Activated CD8-positive, alpha-beta T cell treated with anti-CD3 and anti-CD28 coated beads for 36 hours (primary cell): ENCODE measurements at regions not wholly inside any gene's neighbourhood (a gene's known extent, or its start where the extent isn't known, plus 50 kb on each side); places are given as distances from the start of the nearest gene placed in this dataset.

Source experiments
- ATAC-seq: fragments of 200-7000 bp; cut with Tn5 transposase; one replicate; pipeline ENCODE4 v1.10.0; 2021; ENCODE audit warnings: mild to moderate bottlenecking, moderate library complexity
- CTCF ChIA-PET: fragments of 350-600 bp; sonication (Branson Sonifier 250); formaldehyde crosslinking; loops from one replicate; lab custom pipeline; 2021; ENCODE audit warnings: antibody characterized with exemption; lab: Charles Lee
- POLR2A ChIA-PET: fragments of 350-600 bp; sonication (Branson Sonifier 250); formaldehyde crosslinking; loops from one replicate; lab custom pipeline; 2021; ENCODE audit warnings: antibody characterized with exemption; lab: Charles Lee
- DNase-seq: peaks from one replicate; pipeline ENCODE4 v3.0.0-alpha.2; 2020
- H3K27ac Mint-ChIP-seq: one replicate; pipeline ENCODE4 v1.8.0; 2021; ENCODE audit warnings: mild to moderate bottlenecking, mixed read lengths
- H3K27me3 Mint-ChIP-seq: one replicate; pipeline ENCODE4 v1.8.0; 2021; ENCODE audit warnings: mixed read lengths
- H3K36me3 Mint-ChIP-seq: one replicate; pipeline ENCODE4 v1.8.0; 2021; ENCODE audit warnings: low read depth, mixed read lengths
- H3K4me1 Mint-ChIP-seq: one replicate; pipeline ENCODE4 v1.8.0; 2021; ENCODE audit warnings: low read depth, mixed read lengths
- H3K4me3 Mint-ChIP-seq: one replicate; pipeline ENCODE4 v1.8.0; 2021; ENCODE audit warnings: mild to moderate bottlenecking, moderate library complexity, mixed read lengths
- H3K9me3 Mint-ChIP-seq: one replicate; pipeline ENCODE4 v1.8.0; 2021; ENCODE audit warnings: mixed read lengths
- CTCF ChIP-seq: fragments of 200-600 bp; IDR thresholded peaks from one replicate; pipeline ENCODE4 v1.8.0; 2022; ENCODE audit warnings: antibody characterized with exemption, mild to moderate bottlenecking
- intact Hi-C: fragments of 100-400 bp; cut with micrococcal nuclease; formaldehyde crosslinking; loops from one replicate; pipeline ENCODE4 v1.10.0; 2022

GRCh38 chr11:90849312-90849711 lies 626.5 kb upstream of the CHORDC1 start:
- H3K9me3 Mint-ChIP-seq, result no peaks in the 10 kb centered on the region
- H3K27me3 Mint-ChIP-seq, result no peaks in the 10 kb centered on the region
- H3K27ac Mint-ChIP-seq, result no peak overlapping the region
- ChIA-PET POLR2A (no interaction called here), CTCF (no interaction called here)
- no peak for TF ChIP-seq CTCF
- H3K36me3 Mint-ChIP-seq, result no peaks in the 10 kb centered on the region
- ATAC-seq, result no peak
- no peaks in the 10 kb centered on the region for H3K4me1 Mint-ChIP-seq
- intact Hi-C loops, result no loop called here
- no peak for DNase-seq
- H3K4me3 Mint-ChIP-seq, result no peak overlapping the region

- H3K36me3 Mint-ChIP-seq, result no peaks in the 10 kb centered on the region
- H3K4me1 Mint-ChIP-seq, result no peaks in the 10 kb centered on the region
- no peak for TF ChIP-seq CTCF
- H3K27me3 Mint-ChIP-seq, result no peaks in the 10 kb centered on the region
- CTCF ChIA-PET, result no interaction called here
- H3K4me3 Mint-ChIP-seq, result no peak overlapping the region
- no peak overlapping the region for H3K27ac Mint-ChIP-seq
- intact Hi-C loops, result no loop called here
- no peak for ATAC-seq
- peaks cover 2% of the 10 kb centered on the region for H3K9me3 Mint-ChIP-seq
- POLR2A ChIA-PET, result no interaction called here
- no peak for DNase-seq
Measured at GRCh38 chr11:90847268-90847886, 624.5 kb upstream of the CHORDC1 start.

- ChIA-PET CTCF (no interaction called here), POLR2A (no interaction called here)
- ATAC-seq, result no peak
- no peak for TF ChIP-seq CTCF
- Mint-ChIP-seq H3K4me3 (no peak overlapping the region), H3K27me3 (no peaks in the 10 kb centered on the region), H3K4me1 (no peaks in the 10 kb centered on the region), H3K9me3 (peaks cover 2% of the 10 kb centered on the region), H3K27ac (no peak overlapping the region), H3K36me3 (no peaks in the 10 kb centered on the region)
- no peak for DNase-seq
- intact Hi-C loops, result no loop called here
Measured at GRCh38 chr11:90846628-90847027, 623.8 kb upstream of the CHORDC1 start.

GRCh38 chr11:90845799-90846198 lies 623.0 kb upstream of the CHORDC1 start:
- no peak for TF ChIP-seq CTCF
- H3K4me3 Mint-ChIP-seq, result no peak overlapping the region
- ChIA-PET CTCF (no interaction called here), POLR2A (no interaction called here)
- intact Hi-C loops, result no loop called here
- H3K9me3 Mint-ChIP-seq, result peaks cover 3% of the 10 kb centered on the region
- no peak for DNase-seq
- no peak for ATAC-seq
- no peaks in the 10 kb centered on the region for H3K27me3 Mint-ChIP-seq
- H3K27ac Mint-ChIP-seq, result no peak overlapping the region
- no peaks in the 10 kb centered on the region for H3K4me1 Mint-ChIP-seq
- H3K36me3 Mint-ChIP-seq, result no peaks in the 10 kb centered on the region

- intact Hi-C loops, result no loop called here
- DNase-seq (no peak), ATAC-seq (no peak)
- Mint-ChIP-seq H3K9me3 (peaks cover 3% of the 10 kb centered on the region), H3K27me3 (no peaks in the 10 kb centered on the region), H3K36me3 (no peaks in the 10 kb centered on the region), H3K27ac (no peak overlapping the region), H3K4me1 (no peaks in the 10 kb centered on the region), H3K4me3 (no peak overlapping the region)
- TF ChIP-seq CTCF, result no peak
- ChIA-PET POLR2A (no interaction called here), CTCF (no interaction called here)
Measured at GRCh38 chr11:90845126-90845525, 622.3 kb upstream of the CHORDC1 start.
